Stimulated activated CD4-positive, alpha-beta T cell treated with anti-CD3 and anti-CD28 coated beads, Interleukin-15, amount 100 ng/mL, for 1 hour (primary cell): ENCODE measurements at regions not wholly inside any gene's neighbourhood (a gene's known extent, or its start where the extent isn't known, plus 50 kb on each side); places are given as distances from the start of the nearest gene placed in this dataset.

Experiments
- DNase-seq, 2 donors: peaks; one replicate each; pipeline ENCODE4 v3.0.0-alpha.2; 2020; ENCODE audit warnings: low read depth in 1 of 2, low spot score in 1 of 2

DNA sequence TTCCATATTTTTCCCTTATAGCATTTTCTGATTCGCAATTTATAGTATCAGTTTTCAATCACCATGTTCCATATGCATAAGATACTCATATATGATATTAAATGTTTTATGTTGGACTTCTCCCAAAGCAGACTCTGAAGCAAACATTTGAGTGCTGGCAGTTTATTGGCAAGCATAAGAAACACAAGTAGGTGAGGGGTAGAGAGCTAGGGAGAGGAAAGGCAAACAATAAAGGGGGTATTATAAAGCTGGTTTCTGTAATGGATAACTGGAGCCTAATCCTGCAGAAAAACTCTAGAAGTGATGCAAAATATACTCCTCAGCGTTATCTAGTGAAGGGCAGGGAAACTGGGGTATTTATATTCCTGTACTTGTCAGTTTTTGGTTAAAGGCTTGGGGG, 491.5 kb upstream of the TGFBR2 start:
- DNase-seq = no peak

DNA sequence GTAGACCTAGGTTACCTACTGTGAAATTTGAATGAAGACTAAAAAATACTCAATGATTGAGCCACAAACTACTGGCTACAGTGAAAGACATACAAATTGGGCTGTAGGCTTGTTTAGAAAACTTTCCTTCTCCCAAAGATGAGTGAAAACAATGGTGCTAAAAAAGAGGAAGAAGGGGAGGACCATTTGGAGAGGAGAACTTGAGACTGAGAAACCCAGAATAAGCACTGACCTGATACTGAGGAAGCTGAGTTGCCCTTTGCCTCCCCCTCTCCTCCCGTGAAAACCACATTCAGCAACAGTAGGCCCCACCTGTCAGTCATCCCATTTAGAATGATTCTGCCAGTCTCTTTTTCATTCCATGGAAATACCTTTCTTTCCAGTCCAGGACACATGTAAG, 484.0 kb upstream of the TGFBR2 start:
- no peak for DNase-seq

DNA sequence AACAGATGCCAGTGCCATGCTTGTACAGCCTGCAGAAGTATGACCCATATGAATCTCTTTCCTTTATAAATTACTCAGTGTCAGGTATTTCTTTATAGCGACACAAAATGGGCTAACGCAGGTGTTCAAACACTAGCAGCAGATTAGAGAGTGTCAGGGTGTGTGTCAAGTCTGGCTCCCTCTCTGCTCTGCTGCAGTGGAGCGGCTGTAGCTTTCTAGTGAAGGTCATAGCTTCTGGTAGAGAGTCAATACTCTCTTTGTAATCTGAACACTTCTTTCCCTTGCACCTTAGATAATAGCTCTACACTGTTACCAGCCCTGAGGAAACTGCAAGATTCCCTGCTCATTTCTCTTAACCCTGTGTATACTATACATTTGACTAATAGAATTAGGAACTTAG, 483.2 kb upstream of the TGFBR2 start:
- DNase-seq = no peak

DNA sequence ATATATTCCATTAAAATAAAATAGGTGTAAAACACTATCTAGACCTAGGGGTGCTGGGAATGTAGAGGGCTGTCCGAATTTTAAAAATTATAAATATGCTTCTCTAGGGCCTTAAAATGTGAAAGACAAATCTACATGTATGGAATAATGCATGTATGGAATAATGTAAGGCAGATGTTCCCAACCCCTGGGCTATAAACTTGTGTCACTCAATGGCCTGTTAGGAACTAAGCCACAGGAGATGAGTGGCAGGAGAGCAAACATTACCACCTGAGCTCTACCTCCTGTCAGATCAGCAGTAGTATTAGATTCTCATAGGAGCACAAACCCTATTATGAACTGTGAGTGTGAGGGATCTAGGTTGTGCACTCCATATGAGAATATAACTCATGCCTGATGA, 482.6 kb upstream of the TGFBR2 start:
- no peak for DNase-seq

DNA sequence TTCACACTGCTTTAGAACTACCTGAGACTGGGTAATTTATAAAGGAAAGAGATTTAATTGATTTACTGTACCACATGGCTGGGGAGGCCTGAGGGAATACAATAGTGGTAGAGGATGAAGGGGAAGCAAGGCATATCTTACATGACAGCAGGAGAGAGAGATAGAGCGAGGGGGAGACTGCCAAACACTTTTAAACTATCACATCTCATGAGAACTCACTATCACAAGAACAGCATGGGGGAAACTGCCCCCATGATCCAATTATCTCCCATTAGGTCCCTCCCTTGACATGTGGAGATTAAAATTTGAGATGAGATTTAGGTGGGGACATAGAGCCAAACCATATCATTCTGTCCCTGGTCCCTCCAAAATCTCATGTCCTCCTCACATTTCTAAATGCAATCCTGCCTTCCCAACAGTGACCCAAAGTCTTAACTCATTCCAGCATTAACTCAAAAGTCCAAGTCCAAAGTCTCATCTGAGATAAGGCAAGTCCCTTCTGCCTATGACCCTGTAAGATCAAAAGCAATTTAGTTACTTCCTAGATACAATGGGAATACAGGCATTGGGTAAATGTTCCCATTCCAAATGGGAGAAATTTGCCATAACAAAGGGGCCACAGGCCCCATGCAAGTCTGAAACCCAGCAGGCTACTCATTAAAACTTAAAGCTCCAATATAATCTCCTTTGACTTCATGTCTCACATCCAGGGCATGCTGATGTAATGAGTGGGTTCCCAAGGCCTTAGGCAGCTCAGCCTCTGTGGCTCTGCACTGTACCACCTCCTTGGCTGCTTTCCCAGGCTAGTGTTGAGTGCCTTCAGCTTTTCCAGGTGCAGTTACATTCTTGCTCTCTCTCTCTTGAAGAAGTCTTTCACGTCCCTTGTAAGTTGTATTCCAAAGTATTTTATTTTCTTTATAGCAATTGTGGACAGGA, 481.7 kb upstream of the TGFBR2 start:
- no peak for DNase-seq

DNA sequence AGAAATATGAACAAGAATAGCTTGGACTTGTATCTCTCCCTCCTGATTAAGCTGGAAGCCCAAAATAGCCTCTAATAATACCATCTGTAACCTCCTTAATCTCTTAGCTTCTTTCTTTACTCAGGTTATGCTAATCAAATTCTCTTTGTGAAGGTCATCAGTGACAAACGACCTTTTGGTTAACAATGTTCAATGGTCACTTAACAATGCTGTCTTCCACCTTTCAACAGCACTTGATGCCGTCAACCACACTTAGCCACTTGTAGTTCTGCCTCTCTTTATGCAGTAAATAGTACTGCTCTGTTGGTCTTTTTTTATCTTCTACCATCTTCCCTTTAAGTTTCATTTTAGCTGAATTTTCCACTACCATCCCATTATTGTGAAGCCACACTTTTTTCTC, 476.6 kb upstream of the TGFBR2 start:
- DNase-seq = no peak

DNA sequence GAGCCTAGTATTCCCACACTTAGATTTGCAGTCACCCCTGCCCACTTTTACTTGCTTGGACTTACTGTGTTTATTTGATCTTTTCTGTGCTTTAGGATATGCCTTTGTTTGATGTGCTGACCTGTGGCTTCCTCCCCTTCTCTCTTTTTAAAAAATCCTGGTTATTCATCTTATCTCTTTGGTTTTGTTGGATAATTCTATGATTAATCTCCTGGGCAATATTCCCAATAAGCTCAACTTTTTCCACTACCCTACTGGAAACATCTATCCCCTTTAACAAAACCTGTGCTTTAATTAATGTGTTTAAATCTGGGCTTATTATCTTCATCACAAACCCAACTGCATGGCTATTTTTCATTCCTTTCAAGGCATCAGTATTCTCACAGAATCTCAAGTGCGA, 476.0 kb upstream of the TGFBR2 start:
- DNase-seq = no peak

DNA sequence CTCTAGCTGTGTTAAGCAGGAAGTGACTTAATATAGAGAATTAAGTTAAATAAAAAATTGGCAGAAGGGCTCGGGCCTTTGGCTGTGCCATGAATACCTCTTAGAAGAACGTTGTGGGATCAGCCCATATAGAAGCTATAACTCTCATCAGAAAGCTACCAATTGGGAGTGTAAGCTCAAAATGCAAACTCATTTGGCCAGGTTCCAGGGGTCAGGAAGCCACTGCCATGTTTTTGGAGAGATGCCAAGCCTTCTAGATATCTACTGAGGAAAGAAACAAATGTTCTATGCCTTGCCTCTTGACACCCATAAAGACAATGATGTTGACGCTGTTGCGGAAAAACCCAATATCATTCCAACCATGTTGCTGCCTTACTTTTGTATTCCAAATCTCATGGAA, 475.2 kb upstream of the TGFBR2 start:
- no peak for DNase-seq

DNA sequence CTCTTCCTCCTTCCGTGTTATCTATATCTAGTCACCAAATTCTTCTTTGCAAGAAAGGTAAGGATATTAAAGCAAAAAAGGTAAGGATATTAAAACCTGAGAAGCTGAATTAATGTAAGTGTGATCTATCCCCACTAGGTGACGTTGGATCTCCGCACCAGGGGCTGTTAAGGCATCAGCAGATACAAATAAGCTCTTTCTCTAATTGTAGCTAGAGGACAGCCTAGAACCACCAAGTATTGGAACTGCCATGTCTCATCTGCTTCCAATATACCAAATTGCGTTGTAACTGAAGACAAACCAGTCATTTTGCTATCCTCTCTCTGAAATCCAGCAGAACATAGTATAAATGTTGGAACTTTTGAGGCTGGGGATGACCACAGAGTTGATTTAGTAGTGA, 471.2 kb upstream of the TGFBR2 start:
- DNase-seq = no peak

DNA sequence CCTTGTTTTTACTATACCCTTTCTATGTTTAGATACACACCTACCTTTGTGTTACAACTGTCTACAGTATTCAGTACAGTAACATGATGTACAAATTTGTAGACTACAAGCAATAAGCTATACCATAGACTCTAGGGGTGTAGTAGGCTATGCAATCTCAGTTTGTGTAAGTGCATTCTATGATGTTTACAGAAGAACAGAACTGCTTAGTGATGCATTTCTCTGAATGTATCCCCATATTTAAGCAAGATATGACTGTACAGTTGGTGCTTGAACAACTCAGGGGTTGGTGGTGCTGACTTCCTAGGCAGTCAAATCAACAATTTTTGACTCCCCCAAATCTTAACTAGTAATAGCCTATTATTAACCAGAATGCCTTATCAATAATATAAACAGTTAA, 467.1 kb upstream of the TGFBR2 start:
- no peak for DNase-seq

DNA sequence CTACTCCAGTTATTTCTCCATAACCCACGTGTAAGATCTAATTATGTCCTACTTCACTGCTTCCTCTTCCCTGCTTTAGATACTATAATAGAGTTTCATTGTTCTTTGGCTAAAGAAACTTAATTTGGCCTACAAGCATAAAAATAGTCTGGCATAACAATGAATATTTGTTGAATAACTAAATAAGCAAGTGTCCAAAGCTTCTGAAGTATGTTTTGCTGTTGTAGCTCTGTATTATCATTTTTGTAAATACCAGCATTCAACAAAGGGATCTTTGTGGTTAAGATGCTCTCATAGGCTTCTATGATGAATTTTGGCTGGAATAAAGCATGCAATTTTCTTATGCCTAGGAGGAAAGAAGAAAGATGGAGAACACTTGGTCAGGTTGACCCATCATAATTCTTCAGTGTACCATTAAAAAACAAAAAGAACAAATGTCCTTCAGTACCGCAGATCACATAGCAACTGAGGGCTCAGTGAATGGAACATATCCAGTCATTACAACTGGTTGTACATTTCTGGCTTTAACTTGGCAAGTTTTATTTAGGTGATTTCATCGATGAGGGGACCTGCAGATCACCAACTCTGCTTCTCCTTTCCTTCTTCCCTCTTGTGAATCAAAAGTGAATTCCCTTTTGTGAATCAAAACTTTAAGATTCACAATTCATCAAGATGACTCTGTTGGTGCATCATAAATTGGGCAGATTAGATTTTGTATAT, 465.9 kb upstream of the TGFBR2 start:
- no peak for DNase-seq

DNA sequence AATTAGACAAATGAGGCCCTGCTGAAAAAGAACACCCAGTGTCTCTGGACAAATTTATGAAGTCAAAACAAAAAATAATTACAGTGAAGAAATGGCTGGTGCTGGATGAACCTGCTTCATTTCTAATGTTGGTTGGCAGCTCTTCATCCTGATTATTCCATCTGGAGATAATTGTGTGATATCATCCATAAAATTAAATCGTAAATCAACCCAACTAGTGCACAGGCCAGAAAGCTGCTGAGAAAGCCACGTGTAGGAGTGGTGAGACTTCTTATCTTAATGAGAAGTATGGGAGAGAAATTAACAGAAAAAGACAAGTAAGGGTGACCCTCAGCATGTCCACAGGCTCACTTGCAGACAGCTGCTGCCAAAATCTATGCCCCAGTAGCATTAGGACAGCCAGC, 465.2 kb upstream of the TGFBR2 start:
- no peak for DNase-seq

DNA sequence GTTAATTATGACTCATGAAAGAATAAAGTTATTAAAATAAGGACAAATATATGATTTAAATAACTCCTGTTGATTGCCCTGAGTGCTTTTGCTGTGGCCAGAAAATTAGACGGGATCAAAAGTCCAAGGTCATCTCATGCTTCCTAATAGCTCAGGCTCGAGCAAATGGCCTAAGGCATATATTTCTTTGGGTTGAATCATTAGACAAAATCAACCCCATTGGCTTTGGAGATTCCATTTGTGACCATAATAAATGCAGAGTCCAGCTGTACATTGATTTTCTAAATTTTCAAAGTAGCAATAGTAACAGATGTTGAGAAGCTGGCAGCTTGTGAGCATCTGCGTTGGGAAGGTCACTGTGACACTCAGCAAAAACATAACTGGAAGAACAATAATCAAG, 464.5 kb upstream of the TGFBR2 start:
- DNase-seq = no peak

DNA sequence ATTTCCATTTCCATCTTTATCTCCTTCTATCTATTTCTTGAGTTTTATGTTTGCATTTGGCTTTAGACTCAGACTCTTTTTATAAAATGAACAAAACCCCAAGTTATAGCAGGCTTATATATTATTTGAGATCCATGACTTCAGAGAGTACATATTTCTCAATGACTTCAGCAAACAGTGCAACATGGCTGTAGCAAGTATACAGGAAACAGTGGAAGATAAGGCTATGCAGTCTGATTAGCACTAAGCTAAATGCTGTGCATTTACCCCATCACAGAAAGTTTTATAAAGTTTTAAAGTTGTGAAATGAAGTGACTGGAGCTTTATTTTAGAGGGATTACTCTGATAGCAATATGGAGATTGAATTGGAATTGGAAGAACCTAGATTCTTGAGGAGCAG, 463.5 kb upstream of the TGFBR2 start:
- DNase-seq = no peak

DNA sequence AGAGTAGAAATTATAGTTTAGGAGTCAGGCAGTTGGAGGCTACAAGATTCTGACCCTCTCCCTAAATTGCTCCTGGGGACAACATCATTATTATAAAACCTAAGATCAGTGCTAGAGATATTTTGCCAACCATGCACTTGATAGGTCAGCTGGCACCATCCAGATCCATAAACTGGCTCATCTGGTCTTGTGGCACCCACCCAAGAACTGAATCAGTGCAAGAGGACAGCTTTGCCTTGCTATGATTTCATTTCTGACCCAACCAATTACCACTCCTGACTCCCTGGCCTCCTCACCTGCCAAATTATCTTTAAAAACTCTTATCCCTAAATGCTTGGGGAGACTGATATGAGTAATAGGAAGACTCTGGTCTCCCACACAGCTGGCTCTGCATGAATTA, 461.1 kb upstream of the TGFBR2 start:
- no peak for DNase-seq

DNA sequence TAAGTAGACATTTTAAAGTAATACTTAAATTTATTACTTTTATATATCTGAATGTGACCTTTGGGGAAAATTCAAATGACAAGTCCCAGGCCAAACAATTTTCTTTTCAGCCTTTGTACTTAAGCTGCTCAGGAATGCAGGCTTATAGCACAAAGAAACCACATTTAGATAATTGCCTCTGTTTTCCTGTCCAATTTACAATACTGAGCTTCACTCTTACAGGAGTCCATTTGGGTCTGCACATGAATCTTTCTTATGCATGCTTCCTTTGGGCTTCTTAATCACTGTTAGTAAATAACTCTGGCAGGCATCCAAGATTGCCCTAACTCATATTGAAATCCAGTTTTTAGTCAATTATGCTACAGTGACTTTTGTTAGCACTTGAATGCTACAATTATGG, 459.4 kb upstream of the TGFBR2 start:
- no peak for DNase-seq

DNA sequence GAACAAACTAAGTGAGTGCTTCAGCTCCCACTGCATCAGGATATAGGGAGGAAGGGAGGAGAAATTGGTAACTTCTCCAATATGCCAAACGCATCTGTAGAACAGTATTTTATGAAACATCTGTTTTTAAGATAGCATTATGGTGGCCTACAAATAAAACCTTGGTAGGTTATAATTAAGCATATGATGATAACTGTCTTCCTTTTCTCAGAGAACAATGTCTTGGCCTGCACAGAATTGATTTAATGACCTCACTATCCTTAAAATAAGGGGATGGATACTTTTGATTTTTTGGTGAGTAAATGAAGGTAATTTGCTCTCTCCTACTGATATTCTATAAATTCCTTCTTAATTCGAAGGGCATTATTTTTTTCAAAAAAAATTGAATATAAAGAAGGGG, 451.5 kb upstream of the TGFBR2 start:
- no peak for DNase-seq

DNA sequence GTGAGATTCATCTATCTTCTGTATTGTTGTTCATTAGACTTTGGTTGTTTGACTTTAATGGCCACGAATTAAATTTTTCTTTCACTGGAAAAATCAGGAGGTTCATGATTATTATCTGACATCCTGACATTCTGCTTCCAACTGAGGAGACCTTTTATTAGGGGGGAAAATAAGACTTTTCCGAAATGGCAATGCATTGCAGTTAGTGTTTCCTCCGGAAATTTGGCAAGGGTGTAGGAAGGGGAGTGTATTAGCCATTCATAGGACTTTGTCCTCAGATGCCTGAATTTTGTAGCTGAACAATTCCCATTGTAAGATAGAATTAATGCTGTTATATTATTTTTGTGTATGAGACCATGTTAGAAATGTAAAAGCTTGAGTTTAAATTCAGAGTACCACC, 450.6 kb upstream of the TGFBR2 start:
- DNase-seq = no peak

DNA sequence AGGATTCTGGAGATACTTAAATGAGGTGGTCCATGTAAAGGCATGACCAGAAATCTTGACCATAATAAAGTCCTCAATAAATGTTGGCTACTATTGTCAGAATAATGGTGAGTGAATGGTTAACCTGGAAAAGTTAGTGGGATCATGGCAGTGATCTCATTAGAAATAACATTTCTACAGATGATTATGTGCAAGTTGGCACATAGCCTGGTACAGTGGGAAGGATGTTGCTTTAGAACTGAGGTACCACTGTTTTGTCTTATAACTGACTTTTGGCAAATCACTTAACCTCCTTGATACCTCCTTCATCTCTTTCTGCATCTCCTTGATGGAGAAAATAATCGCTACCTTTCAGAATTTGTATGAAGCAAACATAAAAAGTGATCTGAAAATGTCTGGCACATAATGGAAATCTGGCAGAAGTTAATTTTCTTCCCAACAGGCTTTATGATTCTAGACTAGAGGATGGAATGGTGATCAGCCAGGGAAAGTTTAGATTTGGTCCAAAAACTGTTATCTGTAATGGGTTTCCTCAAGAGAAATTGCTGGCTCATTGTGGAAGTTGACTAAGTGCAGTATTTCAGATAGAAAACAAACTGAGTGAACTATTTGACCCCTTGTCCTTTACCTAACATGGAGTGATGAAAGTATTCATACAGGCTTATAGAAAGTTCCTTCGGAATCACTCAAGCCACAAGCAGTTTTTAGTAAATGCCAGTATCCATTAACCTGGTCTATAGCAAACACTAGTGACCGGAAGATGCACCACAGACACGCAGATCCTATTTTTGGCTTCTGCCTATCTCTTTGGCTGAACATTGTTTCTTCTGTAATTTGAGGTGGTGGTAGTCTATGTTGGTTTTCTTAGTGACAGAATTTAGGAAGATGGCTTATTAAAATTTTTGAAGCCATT, 449.6 kb upstream of the TGFBR2 start:
- DNase-seq = no peak

DNA sequence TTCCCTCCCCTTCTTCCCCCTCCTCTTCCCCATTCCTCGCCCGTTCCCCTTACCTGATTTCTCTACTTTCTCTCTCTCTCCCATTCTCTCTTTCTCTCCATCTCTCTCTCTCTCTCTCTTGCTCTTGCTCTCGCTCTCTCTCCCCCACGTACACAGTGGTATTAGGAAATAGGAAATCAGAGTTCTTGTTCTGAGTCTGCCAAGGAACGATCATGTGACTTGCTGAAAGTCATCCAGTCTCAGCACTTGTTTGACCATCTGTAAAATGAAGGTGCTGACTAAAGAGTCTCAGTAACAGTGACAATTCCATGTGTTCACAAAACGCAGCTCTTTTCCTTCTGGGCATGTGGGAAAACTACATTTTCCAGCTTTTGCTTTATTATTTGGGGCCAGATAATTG, 445.0 kb upstream of the TGFBR2 start:
- no peak for DNase-seq

DNA sequence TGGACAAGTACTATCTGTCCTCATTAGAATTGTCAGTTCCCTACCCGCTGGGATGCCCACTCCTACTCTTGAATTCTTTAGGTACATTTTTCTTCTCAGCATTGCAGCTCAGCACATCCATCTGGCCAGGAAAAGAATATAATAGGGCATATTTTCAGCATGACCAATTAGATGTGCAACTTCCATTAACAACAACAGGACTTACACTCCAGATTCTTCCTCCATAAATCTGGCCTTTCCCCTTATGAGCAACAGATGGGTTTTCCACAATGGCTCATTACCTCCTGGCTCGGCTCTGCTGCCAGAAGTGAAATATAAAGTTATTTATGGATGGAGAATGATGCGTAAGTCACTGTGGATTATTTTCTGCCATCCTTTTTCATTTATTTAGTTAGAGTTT, 443.8 kb upstream of the TGFBR2 start:
- DNase-seq = no peak

DNA sequence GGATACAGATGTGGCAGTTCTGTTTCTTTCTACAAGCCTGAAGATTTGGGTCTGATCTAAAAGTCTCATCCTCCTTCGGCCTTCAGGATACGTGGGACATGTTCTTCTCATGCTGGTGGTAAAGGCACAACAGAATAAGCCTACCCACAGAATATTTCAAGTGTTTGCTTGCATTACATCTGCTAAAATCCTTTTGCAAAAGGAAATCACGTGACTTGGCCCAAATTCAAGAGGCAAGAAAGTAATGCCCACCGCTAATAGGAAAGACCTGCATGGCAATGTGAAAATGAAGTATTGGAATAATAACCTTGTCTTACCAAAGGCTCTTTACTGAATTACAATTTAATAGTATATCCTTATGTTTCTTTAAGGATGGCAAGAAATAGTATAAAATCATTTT, 439.9 kb upstream of the TGFBR2 start:
- no peak for DNase-seq
